ENCODE measurements at regions not wholly inside any gene's neighbourhood (a gene's known extent, or its start where the extent isn't known, plus 50 kb on each side); places are given as distances from the start of the nearest gene placed in this dataset.

DNA sequence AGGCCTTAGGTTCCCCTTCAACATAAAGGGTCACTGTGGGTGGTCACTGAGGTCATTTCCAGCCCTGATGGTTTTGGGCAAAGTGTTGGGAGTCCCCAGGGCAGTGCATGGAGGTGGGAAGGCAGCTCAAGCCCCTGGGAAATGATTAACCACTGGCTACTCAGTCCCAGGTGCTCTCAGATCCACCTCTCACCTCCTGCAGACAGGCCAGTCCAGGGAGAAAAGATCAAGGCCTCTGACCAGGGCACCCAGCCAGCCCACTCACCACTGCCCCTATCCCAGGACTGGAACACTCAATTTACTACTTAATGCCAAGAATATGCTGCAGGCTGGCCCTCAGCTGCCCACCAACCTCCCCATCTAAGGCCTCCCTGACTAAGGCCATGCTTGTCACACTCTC lies 1307.9 kb downstream of the UQCRFS1 start:
- H3K27ac ChIP-seq (replicated peaks; ENCODE audit: low read length), result no peak overlapping the region
- H3K18ac ChIP-seq (ENCODE audit: low read length), result no peak overlapping the region
- no peak overlapping the region for H3K14ac ChIP-seq (ENCODE audit: low read length)
- H4K8ac ChIP-seq (ENCODE audit: low read depth, low read length), result no peak overlapping the region
- no peak overlapping the region for H2AK5ac ChIP-seq (ENCODE audit: low read depth, low read length)
- H2AFZ ChIP-seq (ENCODE audit: low read length), result no peak overlapping the region
- H3K4me3 ChIP-seq (ENCODE audit: low read length in 2 of 2), result no peak overlapping the region
- H3K36me3 ChIP-seq (replicated peaks in 1 of 2; ENCODE audit: control insufficient read depth in 2 of 2, insufficient read depth in 2 of 2, low read length in 2 of 2), result no peaks in the 10 kb centered on the region
- H4K91ac ChIP-seq (ENCODE audit: low read depth, low read length, poor library complexity), result no peak overlapping the region
- H2BK120ac ChIP-seq (ENCODE audit: low read depth, low read length), result no peak overlapping the region
- H2BK15ac ChIP-seq (ENCODE audit: low read length), result no peak overlapping the region
- no peak overlapping the region for H3K23ac ChIP-seq (ENCODE audit: low read depth, low read length, poor library complexity)
- no peak overlapping the region for H3K4ac ChIP-seq (ENCODE audit: low read length)
- H2BK12ac ChIP-seq (ENCODE audit: low read length), result no peak overlapping the region
- no peak overlapping the region for H3K9ac ChIP-seq (ENCODE audit: low read depth, low read length, poor library complexity)
- peaks cover 1% of the 10 kb centered on the region for H3K79me1 ChIP-seq (ENCODE audit: low read depth, low read length)
- H3K9me3 ChIP-seq (replicated peaks in 1 of 2; ENCODE audit: control insufficient read depth in 2 of 2, insufficient read depth in 1 of 2, low read depth in 1 of 2, low read length in 2 of 2), result peaks cover 0 to 42% of the 10 kb centered on the region in 2 donors
- DNase-seq (ENCODE audit: low spot score), result no peak
- H2BK5ac ChIP-seq (ENCODE audit: low read length), result no peak overlapping the region
- H3K27me3 ChIP-seq (ENCODE audit: control insufficient read depth in 3 of 3, insufficient read depth in 3 of 3, low read depth in 1 of 3, low read length in 3 of 3), result peaks cover 0 to 2% (median 0%) of the 10 kb centered on the region in 3 experiments
- no peaks in the 10 kb centered on the region for H3K4me1 ChIP-seq (ENCODE audit: control insufficient read depth in 2 of 2, insufficient read depth in 1 of 2, low read depth in 1 of 2, low read length in 2 of 2)
- no peak overlapping the region for H3K4me2 ChIP-seq (ENCODE audit: insufficient read depth, low read length, poor library complexity, severe bottlenecking)

DNA sequence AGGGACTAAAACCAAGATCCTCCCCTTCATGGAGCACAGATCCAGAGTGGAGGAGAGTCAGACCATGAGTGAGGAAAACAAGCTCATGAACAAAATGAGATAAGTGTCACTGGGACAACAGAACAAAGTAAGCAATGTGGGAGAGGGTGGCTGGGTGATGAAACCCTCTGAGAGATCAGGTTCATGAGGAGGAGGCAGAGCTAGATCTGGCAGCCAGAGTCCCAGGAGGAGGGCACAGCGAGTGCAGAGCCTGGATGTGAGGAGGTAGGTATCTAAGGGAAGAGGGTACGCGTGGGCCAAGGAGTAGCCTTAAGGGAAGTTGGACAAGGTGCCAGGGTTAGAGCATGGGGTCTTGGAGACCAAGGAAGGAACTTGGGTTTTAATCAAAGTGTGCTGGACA lies 1311.9 kb downstream of the UQCRFS1 start:
- Histone ChIP-seq H3K27me3 (ENCODE audit: control insufficient read depth in 3 of 3, insufficient read depth in 3 of 3, low read depth in 1 of 3, low read length in 3 of 3) (peaks cover 0 to 2% (median 0%) of the 10 kb centered on the region in 3 experiments), H2BK12ac (ENCODE audit: low read length) (no peak overlapping the region), H3K36me3 (replicated peaks in 1 of 2; ENCODE audit: control insufficient read depth in 2 of 2, insufficient read depth in 2 of 2, low read length in 2 of 2) (no peaks in the 10 kb centered on the region), H2BK5ac (ENCODE audit: low read length) (no peak overlapping the region), H3K79me1 (ENCODE audit: low read depth, low read length) (no peaks in the 10 kb centered on the region), H3K23ac (ENCODE audit: low read depth, low read length, poor library complexity) (no peak overlapping the region), H2AK5ac (ENCODE audit: low read depth, low read length) (no peak overlapping the region), H2BK15ac (ENCODE audit: low read length) (no peak overlapping the region), H3K4me2 (ENCODE audit: insufficient read depth, low read length, poor library complexity, severe bottlenecking) (no peak overlapping the region), H3K18ac (ENCODE audit: low read length) (no peak overlapping the region), H2AFZ (ENCODE audit: low read length) (no peak overlapping the region), H3K4ac (ENCODE audit: low read length) (no peak overlapping the region), H3K9me3 (replicated peaks in 1 of 2; ENCODE audit: control insufficient read depth in 2 of 2, insufficient read depth in 1 of 2, low read depth in 1 of 2, low read length in 2 of 2) (peaks cover 0 to 58% of the 10 kb centered on the region in 2 donors), H3K4me3 (ENCODE audit: low read length in 2 of 2) (no peak overlapping the region), H2BK120ac (ENCODE audit: low read depth, low read length) (no peak overlapping the region), H4K91ac (ENCODE audit: low read depth, low read length, poor library complexity) (no peak overlapping the region), H3K9ac (ENCODE audit: low read depth, low read length, poor library complexity) (no peak overlapping the region), H3K14ac (ENCODE audit: low read length) (no peak overlapping the region), H3K4me1 (ENCODE audit: control insufficient read depth in 2 of 2, insufficient read depth in 1 of 2, low read depth in 1 of 2, low read length in 2 of 2) (no peaks in the 10 kb centered on the region), H3K27ac (replicated peaks; ENCODE audit: low read length) (no peak overlapping the region), H4K8ac (ENCODE audit: low read depth, low read length) (no peak overlapping the region)
- WGBS, 2 donors (ENCODE audit: extremely low coverage in 2 of 2, insufficient read length in 2 of 2, insufficient replicate concordance in 1 of 2), result no CpG with 5 or more reads among the region's 3 CpGs
- DNase-seq (ENCODE audit: low spot score), result no peak

DNA sequence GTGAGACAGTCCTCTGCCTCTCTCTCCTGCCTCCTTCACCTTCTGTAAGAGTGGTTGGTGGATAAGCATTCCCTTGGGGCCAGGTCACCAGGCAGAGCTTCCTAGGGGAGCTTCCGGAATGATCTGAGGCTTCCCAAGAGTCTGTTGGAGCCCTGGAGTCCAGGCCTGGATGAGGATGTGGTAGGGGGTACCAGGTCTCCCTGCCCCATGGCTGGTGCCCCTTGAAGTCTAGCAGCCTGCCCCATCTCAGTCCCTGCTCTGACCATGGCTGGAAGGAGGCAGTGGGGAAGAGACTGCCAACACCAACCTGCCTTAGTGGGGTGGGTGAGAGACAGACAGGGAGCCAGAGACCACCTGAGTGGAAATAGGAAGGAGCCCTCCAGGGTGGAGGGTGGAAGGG lies 1316.9 kb downstream of the UQCRFS1 start:
- Histone ChIP-seq H3K27me3 (ENCODE audit: control insufficient read depth in 3 of 3, insufficient read depth in 3 of 3, low read depth in 1 of 3, low read length in 3 of 3) (peaks cover 0 to 2% (median 0%) of the 10 kb centered on the region in 3 experiments), H4K8ac (ENCODE audit: low read depth, low read length) (no peak overlapping the region), H3K9me3 (replicated peaks in 1 of 2; ENCODE audit: control insufficient read depth in 2 of 2, insufficient read depth in 1 of 2, low read depth in 1 of 2, low read length in 2 of 2) (peaks cover 0 to 62% of the 10 kb centered on the region in 2 donors), H3K27ac (replicated peaks; ENCODE audit: low read length) (no peak overlapping the region), H3K18ac (ENCODE audit: low read length) (no peak overlapping the region), H3K4me1 (ENCODE audit: control insufficient read depth in 2 of 2, insufficient read depth in 1 of 2, low read depth in 1 of 2, low read length in 2 of 2) (no peaks in the 10 kb centered on the region), H2BK120ac (ENCODE audit: low read depth, low read length) (no peak overlapping the region), H2AFZ (ENCODE audit: low read length) (no peak overlapping the region), H3K79me1 (ENCODE audit: low read depth, low read length) (no peaks in the 10 kb centered on the region), H2BK15ac (ENCODE audit: low read length) (no peak overlapping the region), H3K14ac (ENCODE audit: low read length) (no peak overlapping the region), H3K36me3 (replicated peaks in 1 of 2; ENCODE audit: control insufficient read depth in 2 of 2, insufficient read depth in 2 of 2, low read length in 2 of 2) (no peaks in the 10 kb centered on the region), H3K4ac (ENCODE audit: low read length) (no peak overlapping the region), H2BK5ac (ENCODE audit: low read length) (no peak overlapping the region), H3K4me2 (ENCODE audit: insufficient read depth, low read length, poor library complexity, severe bottlenecking) (no peak overlapping the region), H3K4me3 (ENCODE audit: low read length in 2 of 2) (no peak overlapping the region), H3K23ac (ENCODE audit: low read depth, low read length, poor library complexity) (no peak overlapping the region), H2AK5ac (ENCODE audit: low read depth, low read length) (no peak overlapping the region), H2BK12ac (ENCODE audit: low read length) (no peak overlapping the region), H4K91ac (ENCODE audit: low read depth, low read length, poor library complexity) (no peak overlapping the region), H3K9ac (ENCODE audit: low read depth, low read length, poor library complexity) (no peak overlapping the region)
- no CpG with 5 or more reads among the region's 1 CpG for WGBS, 2 donors (ENCODE audit: extremely low coverage in 2 of 2, insufficient read length in 2 of 2, insufficient replicate concordance in 1 of 2)
- no peak for DNase-seq (ENCODE audit: low spot score)

DNA sequence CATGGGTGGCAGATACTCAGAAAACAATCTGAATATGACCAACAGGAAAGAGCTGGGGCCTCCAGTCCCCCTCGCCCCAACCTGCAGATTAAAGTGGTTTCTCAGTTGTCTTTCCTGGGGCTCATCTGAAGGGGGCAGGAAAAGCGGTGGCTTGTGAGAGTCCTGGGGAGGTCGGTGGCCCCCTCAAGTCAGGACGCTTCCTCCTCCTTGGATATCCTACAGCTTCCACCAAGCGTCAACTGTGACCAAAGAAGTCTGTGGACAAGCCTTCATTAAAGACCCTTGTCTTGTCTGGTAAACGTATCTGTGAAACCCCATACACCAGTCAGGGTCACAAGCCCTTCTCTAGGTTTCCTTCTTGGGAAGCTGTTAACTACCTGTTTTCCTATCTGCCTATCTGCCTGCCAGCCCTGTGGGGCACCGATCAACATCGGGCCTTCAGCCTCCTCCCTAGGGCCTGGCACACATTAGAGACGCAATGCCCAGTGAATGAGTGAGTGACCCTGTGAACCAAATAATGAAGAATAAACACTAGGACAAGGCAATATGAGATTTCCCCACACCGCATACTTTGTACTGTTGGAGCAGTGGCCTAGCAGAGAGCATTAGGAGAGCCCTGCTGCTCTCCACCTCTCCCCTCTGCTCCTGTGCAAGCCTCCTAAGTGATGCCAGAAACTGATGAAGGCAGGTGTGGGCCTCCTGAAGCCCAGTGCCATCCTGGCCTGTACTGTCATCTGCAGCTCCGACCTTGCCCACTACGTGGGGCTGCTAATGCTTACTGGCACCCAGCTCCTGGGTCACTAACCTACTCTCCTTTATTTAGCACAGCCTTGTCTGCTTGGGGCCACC lies 1317.8 kb downstream of the UQCRFS1 start:
- Histone ChIP-seq H2BK12ac (ENCODE audit: low read length) (no peak overlapping the region), H3K9ac (ENCODE audit: low read depth, low read length, poor library complexity) (no peak overlapping the region), H3K27ac (replicated peaks; ENCODE audit: low read length) (no peak overlapping the region), H2BK15ac (ENCODE audit: low read length) (no peak overlapping the region), H2AK5ac (ENCODE audit: low read depth, low read length) (no peak overlapping the region), H3K36me3 (replicated peaks in 1 of 2; ENCODE audit: control insufficient read depth in 2 of 2, insufficient read depth in 2 of 2, low read length in 2 of 2) (no peaks in the 10 kb centered on the region), H3K9me3 (replicated peaks in 1 of 2; ENCODE audit: control insufficient read depth in 2 of 2, insufficient read depth in 1 of 2, low read depth in 1 of 2, low read length in 2 of 2) (peaks cover 0 to 63% of the 10 kb centered on the region in 2 donors), H3K4me2 (ENCODE audit: insufficient read depth, low read length, poor library complexity, severe bottlenecking) (no peak overlapping the region), H3K18ac (ENCODE audit: low read length) (no peak overlapping the region), H3K4me3 (ENCODE audit: low read length in 2 of 2) (no peak overlapping the region), H3K4ac (ENCODE audit: low read length) (no peak overlapping the region), H3K23ac (ENCODE audit: low read depth, low read length, poor library complexity) (no peak overlapping the region), H2AFZ (ENCODE audit: low read length) (no peak overlapping the region), H3K79me1 (ENCODE audit: low read depth, low read length) (no peaks in the 10 kb centered on the region), H3K14ac (ENCODE audit: low read length) (no peak overlapping the region), H3K4me1 (ENCODE audit: control insufficient read depth in 2 of 2, insufficient read depth in 1 of 2, low read depth in 1 of 2, low read length in 2 of 2) (no peaks in the 10 kb centered on the region), H4K8ac (ENCODE audit: low read depth, low read length) (no peak overlapping the region), H2BK120ac (ENCODE audit: low read depth, low read length) (no peak overlapping the region), H3K27me3 (ENCODE audit: control insufficient read depth in 3 of 3, insufficient read depth in 3 of 3, low read depth in 1 of 3, low read length in 3 of 3) (peaks cover 0 to under 1% (median 0%) of the 10 kb centered on the region in 3 experiments), H4K91ac (ENCODE audit: low read depth, low read length, poor library complexity) (no peak overlapping the region), H2BK5ac (ENCODE audit: low read length) (no peak overlapping the region)
- no peak for DNase-seq (ENCODE audit: low spot score)
- WGBS, 2 donors (ENCODE audit: extremely low coverage in 2 of 2, insufficient read length in 2 of 2, insufficient replicate concordance in 1 of 2), result no CpG with 5 or more reads among the region's 12 CpGs

All from neuronal stem cell (in vitro differentiated cells).